ENCODE measurements at regions not wholly inside any gene's neighbourhood (a gene's known extent, or its start where the extent isn't known, plus 50 kb on each side); places are given as distances from the start of the nearest gene placed in this dataset.

DNA sequence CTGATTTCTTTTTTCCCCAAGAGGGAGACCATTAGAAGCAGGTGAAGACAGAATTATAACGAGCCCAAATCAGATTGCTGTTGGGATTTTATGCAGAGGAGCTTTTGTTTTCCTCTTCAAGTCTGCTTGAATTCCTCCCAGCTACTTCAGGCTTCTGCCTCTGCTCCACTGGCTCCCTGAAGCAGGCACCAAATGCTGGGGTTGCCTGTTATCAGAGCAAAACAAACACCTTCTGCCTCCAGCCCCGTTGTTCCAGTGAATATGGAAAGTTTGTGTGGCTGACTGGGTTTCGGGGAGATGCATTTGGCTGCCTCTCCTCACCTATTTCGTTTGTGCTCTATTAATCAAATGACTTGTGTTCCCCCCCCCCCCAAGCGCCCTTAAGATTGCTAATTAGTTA lies 209.2 kb downstream of the URB2 start:
- Histone ChIP-seq H3K27ac (ENCODE audit: low read depth, low read length) (no peak overlapping the region), H3K4me1 (ENCODE audit: control insufficient read depth, insufficient read depth, low read length) (no peaks in the 10 kb centered on the region), H3K36me3 (ENCODE audit: control insufficient read depth, insufficient read depth, low read length) (no peaks in the 10 kb centered on the region), H3K9ac (ENCODE audit: low read length) (no peak overlapping the region), H3K27me3 (ENCODE audit: control insufficient read depth, insufficient read depth, low read length) (no peaks in the 10 kb centered on the region), H3K4me3 (ENCODE audit: low read length) (no peak overlapping the region)

DNA sequence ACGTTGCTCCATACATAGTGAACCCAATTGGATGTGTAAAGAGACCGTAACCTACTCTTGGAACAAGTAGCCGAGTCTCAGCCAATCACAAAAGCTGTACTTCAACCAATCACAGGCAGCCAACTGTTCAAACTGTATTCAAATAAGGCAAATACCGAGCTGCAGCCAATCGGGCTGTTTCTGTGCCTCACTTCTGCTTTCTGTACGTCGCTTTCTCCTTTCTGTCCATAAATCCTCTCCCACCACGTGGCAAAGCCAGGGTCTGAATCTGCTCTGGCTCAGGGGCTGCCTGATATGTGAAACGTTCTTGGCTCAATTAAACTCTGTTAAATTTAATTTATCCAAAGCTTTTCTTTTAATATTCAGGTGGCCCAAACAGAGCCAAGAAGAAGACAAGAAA lies 210.3 kb downstream of the URB2 start:
- Histone ChIP-seq H3K4me1 (ENCODE audit: control insufficient read depth, insufficient read depth, low read length) (no peaks in the 10 kb centered on the region), H3K9ac (ENCODE audit: low read length) (no peak overlapping the region), H3K4me3 (ENCODE audit: low read length) (no peak overlapping the region), H3K27me3 (ENCODE audit: control insufficient read depth, insufficient read depth, low read length) (no peaks in the 10 kb centered on the region), H3K36me3 (ENCODE audit: control insufficient read depth, insufficient read depth, low read length) (no peaks in the 10 kb centered on the region), H3K27ac (ENCODE audit: low read depth, low read length) (no peak overlapping the region)

DNA sequence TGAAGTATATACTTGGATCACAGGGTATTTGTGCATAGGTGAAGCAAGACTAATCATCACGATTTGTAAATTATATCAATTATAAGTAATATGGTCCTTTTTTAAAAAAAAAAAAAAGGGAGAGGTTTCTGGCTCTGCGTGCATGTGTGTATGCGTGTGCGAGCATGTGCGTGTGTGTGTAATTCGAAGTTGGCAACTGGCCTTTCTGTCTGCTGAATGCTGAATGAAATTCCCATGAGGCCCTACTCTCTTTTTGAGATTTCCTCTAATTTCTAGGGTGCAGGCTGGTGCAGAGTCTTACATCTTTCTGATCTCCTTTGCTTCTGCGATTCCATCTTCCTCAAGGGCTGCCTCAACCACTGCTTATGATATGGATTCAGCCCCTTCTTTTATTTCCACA lies 212.2 kb downstream of the URB2 start:
- H3K9ac ChIP-seq (ENCODE audit: low read length), result no peak overlapping the region
- H3K27ac ChIP-seq (ENCODE audit: low read depth, low read length), result no peak overlapping the region
- H3K27me3 ChIP-seq (ENCODE audit: control insufficient read depth, insufficient read depth, low read length), result no peaks in the 10 kb centered on the region
- H3K36me3 ChIP-seq (ENCODE audit: control insufficient read depth, insufficient read depth, low read length), result no peaks in the 10 kb centered on the region
- H3K4me1 ChIP-seq (ENCODE audit: control insufficient read depth, insufficient read depth, low read length), result no peaks in the 10 kb centered on the region
- no peak overlapping the region for H3K4me3 ChIP-seq (ENCODE audit: low read length)

DNA sequence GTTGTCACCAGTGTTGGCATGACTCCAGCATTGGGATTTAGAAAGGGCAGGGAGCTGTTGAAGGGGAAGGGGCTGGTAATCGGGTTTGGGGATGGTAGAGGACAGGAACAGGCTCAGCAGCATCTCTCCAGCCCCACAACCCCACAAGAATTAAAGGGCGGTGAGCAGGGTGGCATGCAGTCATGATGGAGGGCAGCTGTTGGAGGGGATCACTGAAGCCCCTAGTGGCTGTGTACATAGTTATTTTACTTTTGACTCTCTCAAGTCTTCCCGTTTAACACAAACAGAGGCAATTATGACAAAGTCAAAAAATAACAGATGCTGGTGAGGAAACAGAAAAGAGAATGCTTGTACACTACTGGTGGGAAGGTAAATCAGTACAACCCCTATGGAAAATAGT lies 213.8 kb downstream of the URB2 start:
- H3K27me3 ChIP-seq (ENCODE audit: control insufficient read depth, insufficient read depth, low read length), result no peaks in the 10 kb centered on the region
- no peak overlapping the region for H3K9ac ChIP-seq (ENCODE audit: low read length)
- no peaks in the 10 kb centered on the region for H3K36me3 ChIP-seq (ENCODE audit: control insufficient read depth, insufficient read depth, low read length)
- H3K4me1 ChIP-seq (ENCODE audit: control insufficient read depth, insufficient read depth, low read length), result no peaks in the 10 kb centered on the region
- no peak overlapping the region for H3K4me3 ChIP-seq (ENCODE audit: low read length)
- H3K27ac ChIP-seq (ENCODE audit: low read depth, low read length), result no peak overlapping the region

DNA sequence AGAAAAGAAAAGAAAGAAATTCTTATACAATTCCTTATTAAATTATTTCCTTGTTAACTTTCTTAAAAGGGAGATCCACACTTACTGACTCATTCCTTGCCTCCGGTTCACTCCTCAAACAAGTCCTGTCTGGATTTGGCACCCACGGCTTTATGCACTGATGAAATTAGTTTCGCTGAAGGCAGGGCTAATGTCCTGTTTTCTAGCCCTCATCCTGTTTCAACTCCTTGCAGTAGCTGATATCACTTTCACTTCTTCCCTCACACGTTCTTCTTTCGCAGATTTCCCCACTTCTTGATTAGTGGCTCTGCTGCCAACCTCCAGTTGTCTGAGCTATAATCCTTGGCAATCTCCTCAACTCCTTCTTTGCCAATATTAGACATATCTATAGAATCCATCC lies 215.2 kb downstream of the URB2 start:
- Histone ChIP-seq H3K27ac (ENCODE audit: low read depth, low read length) (no peak overlapping the region), H3K9ac (ENCODE audit: low read length) (no peak overlapping the region), H3K27me3 (ENCODE audit: control insufficient read depth, insufficient read depth, low read length) (no peaks in the 10 kb centered on the region), H3K36me3 (ENCODE audit: control insufficient read depth, insufficient read depth, low read length) (no peaks in the 10 kb centered on the region), H3K4me3 (ENCODE audit: low read length) (no peak overlapping the region), H3K4me1 (ENCODE audit: control insufficient read depth, insufficient read depth, low read length) (no peaks in the 10 kb centered on the region)

DNA sequence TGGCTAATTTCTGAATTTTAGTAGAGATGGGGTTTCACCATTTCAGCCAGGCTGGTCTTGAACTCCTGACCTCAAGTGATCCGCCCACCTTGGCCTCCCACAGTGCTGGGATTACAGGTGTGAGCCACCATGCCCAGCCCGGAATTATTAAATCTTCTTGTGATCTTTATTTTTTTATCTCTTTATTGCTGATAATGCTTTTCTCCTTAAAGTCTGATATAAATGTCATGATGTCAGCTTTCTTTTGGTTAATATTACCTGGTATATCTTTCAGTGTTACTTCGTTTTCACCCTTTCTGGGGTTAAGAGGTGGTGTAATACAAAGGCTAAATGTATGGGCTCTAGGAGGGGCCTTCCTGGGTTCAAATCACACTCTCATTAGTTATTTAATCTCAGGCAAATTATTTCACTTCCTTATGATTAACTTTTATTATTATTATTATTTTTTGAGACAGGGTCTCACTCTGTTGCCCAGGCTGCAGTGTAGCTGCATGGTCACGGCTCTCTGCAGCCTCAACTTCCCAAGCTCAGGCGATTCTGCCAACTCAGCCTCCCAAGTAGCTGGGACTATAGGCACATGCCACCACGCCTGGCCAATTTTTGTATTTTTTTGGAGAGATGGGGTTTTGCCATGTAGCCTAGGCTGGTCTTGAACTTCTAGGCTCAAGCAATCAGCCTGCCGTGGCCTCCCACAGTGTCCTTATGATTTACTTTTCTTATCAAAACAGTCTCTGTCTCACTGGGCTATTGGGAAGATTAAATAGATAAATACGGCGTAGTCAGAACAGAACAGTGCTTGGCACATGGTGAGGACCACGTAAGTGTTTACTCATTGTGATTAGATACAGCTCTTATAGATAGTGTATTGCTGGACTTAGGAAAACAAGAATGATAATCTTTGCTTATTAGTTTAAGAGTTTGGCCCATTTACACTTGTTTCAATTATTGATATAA lies 216.5 kb downstream of the URB2 start:
- Histone ChIP-seq H3K4me1 (ENCODE audit: control insufficient read depth, insufficient read depth, low read length) (no peaks in the 10 kb centered on the region), H3K4me3 (ENCODE audit: low read length) (no peak overlapping the region), H3K27me3 (ENCODE audit: control insufficient read depth, insufficient read depth, low read length) (no peaks in the 10 kb centered on the region), H3K27ac (ENCODE audit: low read depth, low read length) (no peak overlapping the region), H3K9ac (ENCODE audit: low read length) (no peak overlapping the region), H3K36me3 (ENCODE audit: control insufficient read depth, insufficient read depth, low read length) (no peaks in the 10 kb centered on the region)

DNA sequence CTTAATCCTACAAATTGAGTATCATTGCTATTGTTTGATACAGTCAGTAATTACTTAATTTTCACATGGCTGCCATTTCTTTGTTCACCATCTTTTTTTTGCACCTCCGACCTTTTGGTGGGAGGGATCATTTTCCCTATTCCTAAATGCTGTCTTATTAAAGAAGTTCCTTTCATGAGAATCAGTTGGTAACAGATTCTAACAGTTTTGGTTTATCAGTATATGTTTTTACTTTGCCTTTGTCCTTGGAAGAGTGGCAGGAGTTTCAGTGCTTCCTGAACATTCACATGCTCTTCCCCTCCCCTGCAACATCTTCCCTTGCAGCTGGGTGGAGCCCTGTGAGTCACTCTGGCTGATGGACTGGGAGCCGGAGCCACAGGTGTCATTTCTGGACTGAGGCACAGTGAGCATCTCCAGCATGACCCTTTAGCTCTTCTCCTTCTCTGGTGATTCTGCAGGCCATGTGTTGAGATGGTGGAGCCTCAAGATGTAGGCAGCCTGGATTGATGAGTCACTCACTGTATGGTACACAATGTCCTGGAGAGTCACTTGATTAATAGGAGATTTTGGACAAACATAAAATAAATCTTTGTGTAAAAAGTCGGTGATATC lies 217.7 kb downstream of the URB2 start:
- Histone ChIP-seq H3K4me3 (ENCODE audit: low read length) (no peak overlapping the region), H3K36me3 (ENCODE audit: control insufficient read depth, insufficient read depth, low read length) (no peaks in the 10 kb centered on the region), H3K9ac (ENCODE audit: low read length) (no peak overlapping the region), H3K27ac (ENCODE audit: low read depth, low read length) (peak overlapping the region; percentile 4), H3K4me1 (ENCODE audit: control insufficient read depth, insufficient read depth, low read length) (no peaks in the 10 kb centered on the region), H3K27me3 (ENCODE audit: control insufficient read depth, insufficient read depth, low read length) (no peaks in the 10 kb centered on the region)

DNA sequence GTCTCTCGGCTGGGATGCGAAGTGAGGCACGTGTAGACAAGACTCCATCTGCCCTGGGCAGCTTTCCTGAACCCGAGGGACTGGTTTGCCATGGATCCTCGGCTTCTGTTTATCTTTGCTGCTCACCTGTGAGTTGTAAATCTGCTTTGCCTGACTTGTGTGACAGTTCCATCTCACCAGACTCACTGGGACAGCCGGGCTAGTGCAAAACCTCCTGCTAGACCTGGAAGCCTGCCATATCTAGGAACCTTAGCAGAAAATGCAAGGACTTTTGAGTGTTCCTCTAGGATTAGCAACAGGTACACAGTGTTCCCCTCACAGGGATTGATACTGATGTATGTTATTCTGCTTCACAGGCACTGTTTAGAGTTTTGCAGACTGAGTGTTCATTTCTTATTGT lies 218.6 kb downstream of the URB2 start:
- no peak overlapping the region for H3K9ac ChIP-seq (ENCODE audit: low read length)
- no peaks in the 10 kb centered on the region for H3K4me1 ChIP-seq (ENCODE audit: control insufficient read depth, insufficient read depth, low read length)
- H3K36me3 ChIP-seq (ENCODE audit: control insufficient read depth, insufficient read depth, low read length), result no peaks in the 10 kb centered on the region
- H3K27me3 ChIP-seq (ENCODE audit: control insufficient read depth, insufficient read depth, low read length), result no peaks in the 10 kb centered on the region
- H3K4me3 ChIP-seq (ENCODE audit: low read length), result no peak overlapping the region
- H3K27ac ChIP-seq (ENCODE audit: low read depth, low read length), result no peak overlapping the region

DNA sequence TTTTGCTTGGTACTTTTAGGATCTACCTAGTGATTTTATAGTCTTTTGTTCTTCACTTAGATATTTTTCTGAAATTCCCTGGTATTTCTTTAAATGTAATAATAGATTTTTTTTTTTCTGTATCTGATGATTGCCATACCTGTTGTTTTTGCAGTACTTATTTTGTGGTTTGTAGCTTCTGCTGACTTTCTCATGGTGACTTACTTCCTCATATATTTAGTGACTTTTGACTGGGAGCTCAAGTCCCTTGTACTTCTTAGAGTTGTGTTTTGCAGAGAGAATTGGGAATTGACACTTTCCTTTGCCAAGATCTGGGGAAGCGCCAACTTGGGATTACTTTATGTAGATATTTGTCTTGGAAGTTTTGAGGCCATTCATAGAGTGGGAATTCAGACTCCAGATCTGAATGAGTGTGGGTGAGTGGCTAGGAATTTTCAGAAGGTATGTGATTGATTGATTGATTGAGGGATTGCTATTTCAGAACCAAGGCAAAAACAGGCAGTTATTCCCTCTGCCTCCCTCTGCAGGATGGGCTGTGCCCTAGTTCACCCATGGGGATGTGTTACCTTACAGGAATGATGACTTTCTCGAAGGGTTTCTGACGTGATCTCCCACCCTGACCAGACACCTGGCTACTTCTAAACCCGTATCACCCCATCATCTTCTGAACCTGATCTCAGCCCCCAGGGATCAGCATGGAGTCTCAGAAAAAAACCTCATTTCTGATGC lies 219.5 kb downstream of the URB2 start:
- Histone ChIP-seq H3K4me1 (ENCODE audit: control insufficient read depth, insufficient read depth, low read length) (no peaks in the 10 kb centered on the region), H3K27ac (ENCODE audit: low read depth, low read length) (no peak overlapping the region), H3K4me3 (ENCODE audit: low read length) (no peak overlapping the region), H3K9ac (ENCODE audit: low read length) (no peak overlapping the region), H3K36me3 (ENCODE audit: control insufficient read depth, insufficient read depth, low read length) (no peaks in the 10 kb centered on the region), H3K27me3 (ENCODE audit: control insufficient read depth, insufficient read depth, low read length) (no peaks in the 10 kb centered on the region)

DNA sequence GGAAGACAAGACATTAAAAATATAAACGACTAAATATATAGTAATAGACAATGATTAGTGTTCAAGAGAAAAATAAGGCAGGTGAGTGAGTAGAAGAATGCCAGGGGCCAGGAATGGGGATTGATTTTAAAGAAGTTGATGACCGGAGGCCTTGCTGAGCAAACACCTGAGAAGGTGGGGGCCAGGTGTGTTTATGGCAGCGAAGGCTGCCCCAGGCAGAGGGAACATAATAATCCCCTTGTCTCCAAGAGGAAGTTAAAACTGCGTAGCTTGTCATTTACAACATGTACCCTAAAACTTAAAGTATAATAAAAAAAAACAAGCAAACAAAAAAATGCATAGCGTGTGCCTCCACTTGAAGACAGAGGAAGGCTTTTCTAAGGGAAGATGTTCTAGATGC lies 220.3 kb downstream of the URB2 start:
- H3K27me3 ChIP-seq (ENCODE audit: control insufficient read depth, insufficient read depth, low read length), result no peaks in the 10 kb centered on the region
- H3K9ac ChIP-seq (ENCODE audit: low read length), result no peak overlapping the region
- H3K4me1 ChIP-seq (ENCODE audit: control insufficient read depth, insufficient read depth, low read length), result no peaks in the 10 kb centered on the region
- no peaks in the 10 kb centered on the region for H3K36me3 ChIP-seq (ENCODE audit: control insufficient read depth, insufficient read depth, low read length)
- H3K27ac ChIP-seq (ENCODE audit: low read depth, low read length), result no peak overlapping the region
- no peak overlapping the region for H3K4me3 ChIP-seq (ENCODE audit: low read length)

DNA sequence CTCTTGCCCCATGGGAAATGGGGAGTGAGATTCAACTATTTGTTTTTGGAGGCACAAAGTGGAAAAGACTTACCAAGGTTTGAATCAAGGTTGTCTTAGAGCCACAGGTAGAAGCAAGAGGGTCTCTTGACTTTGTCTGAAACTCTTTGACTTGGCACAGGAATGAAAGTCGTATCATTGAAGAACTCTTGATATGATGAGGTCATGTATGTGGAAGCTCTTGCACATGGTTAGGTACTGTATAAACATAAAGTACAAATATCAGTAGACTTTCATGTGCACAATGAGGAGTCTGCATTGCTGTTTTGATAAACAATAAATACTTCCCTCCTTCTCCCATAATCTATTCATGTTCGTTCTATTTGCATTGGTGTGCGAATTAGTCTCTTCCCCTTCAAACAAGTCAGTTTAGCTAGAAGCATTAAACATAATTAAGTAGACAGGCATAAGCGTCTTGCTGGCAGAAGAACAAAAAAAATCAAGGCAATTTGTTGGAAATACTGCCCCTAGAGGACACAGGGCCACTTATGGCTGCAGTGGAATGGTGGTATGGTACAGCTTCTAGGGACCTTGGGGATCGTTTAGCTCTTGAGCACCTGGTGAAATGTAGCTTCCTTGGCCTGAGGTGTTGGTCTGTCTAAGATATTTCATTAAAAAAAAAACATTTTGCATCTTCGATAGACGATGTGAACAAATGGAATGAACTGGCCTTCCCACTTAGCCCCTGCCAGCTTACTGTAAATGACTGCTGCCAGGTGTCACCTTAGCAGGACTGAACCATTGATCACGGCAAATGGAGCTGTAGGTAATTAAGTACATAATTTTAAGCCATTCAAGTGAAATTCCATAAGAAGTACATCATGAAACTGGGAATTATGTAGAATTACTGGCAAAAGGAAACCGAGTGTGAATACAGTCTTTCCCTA lies 218.0 kb upstream of the GALNT2 start:
- no peak overlapping the region for H3K27ac ChIP-seq (ENCODE audit: low read depth, low read length)

DNA sequence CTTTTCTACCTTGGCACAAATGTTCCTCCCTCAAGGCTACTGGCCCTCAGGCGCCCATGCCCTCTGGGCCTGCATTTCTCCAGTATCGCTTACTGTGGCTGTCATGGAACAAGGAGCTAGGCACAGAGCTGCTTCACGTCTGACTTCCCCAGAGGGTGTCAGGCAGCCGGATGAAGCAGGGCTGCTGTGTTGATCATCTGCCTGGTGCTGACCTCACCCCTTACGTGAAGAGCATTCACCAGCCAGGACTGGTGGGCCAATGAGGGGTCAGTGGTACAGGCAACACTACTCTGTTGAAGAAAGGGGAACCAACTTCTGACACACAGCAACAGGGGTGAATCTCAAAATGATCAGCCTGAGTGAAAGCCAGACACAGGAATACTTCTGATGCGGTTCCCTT lies 215.5 kb upstream of the GALNT2 start:
- H3K4me3 ChIP-seq (ENCODE audit: low read length), result no peak overlapping the region
- H3K36me3 ChIP-seq (ENCODE audit: control insufficient read depth, insufficient read depth, low read length), result no peaks in the 10 kb centered on the region
- no peak overlapping the region for H3K27ac ChIP-seq (ENCODE audit: low read depth, low read length)

More for the DNA sequence above, 218.0 kb upstream of the GALNT2 start:
- Histone ChIP-seq H3K27me3 (ENCODE audit: control insufficient read depth, insufficient read depth, low read length) (no peaks in the 10 kb centered on the region), H3K36me3 (ENCODE audit: control insufficient read depth, insufficient read depth, low read length) (no peaks in the 10 kb centered on the region), H3K4me1 (ENCODE audit: control insufficient read depth, insufficient read depth, low read length) (no peaks in the 10 kb centered on the region), H3K9ac (ENCODE audit: low read length) (no peak overlapping the region), H3K4me3 (ENCODE audit: low read length) (no peak overlapping the region)

More for the DNA sequence above, 215.5 kb upstream of the GALNT2 start:
- H3K4me1 ChIP-seq (ENCODE audit: control insufficient read depth, insufficient read depth, low read length), result no peaks in the 10 kb centered on the region
- H3K27me3 ChIP-seq (ENCODE audit: control insufficient read depth, insufficient read depth, low read length), result no peaks in the 10 kb centered on the region
- H3K9ac ChIP-seq (ENCODE audit: low read length), result no peak overlapping the region
